DMS114 treated with DMSO at 0.1 percent for 48 hours (cell line): ENCODE measurements at regions not wholly inside any gene's neighbourhood (a gene's known extent, or its start where the extent isn't known, plus 50 kb on each side); places are given as distances from the start of the nearest gene placed in this dataset.
"Not testable (repeated sequence)": the region's sequence is repeated elsewhere in the genome, so short reads cannot be mapped to it uniquely, and the experiment has no call there.

Experiments
- DNase-seq: peaks from one replicate; lab custom pipeline; 2025; ENCODE audit not compliant: unreplicated experiment; lab: John Stamatoyannopoulos, UW

DNA sequence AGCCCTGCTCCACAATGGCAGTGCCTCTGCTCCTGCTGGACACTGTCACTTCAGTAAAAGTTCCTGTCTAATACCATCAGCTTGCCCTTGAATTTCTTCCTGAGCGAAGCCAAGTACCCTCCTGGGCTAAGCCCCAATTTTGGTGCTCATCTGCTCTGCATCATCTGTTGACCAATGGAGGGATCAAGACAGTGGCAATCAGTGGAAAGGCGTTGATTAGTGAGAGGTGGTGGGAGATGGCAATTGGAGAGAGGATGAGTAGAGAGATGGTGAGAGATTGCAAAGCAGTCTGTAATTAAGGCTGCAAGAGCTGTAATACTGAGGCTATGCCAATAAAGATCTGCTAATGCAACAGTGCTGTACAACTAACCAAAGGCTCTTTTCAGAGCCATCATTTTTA is 299.4 kb upstream of the CDH2 start:
- no peak for DNase-seq

DNA sequence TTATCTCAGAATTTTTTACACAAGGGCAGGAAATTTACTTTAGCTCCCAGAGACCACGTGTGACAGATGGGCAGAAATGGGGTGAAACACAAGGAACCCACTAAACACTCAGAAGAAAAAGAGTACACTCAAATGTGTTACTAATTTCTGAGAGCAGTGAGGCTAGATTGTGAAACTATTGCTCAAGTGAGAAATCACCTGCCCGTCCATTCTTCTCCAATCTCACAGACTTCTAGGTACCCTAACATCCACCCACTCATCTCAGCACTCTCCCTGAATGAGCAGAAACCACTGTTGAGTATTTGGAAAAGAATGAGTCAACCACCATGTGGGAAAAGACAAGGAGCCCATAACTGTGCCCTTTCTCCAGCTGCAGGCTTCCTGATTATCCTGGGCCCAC is 293.0 kb upstream of the CDH2 start:
- DNase-seq = no peak

DNA sequence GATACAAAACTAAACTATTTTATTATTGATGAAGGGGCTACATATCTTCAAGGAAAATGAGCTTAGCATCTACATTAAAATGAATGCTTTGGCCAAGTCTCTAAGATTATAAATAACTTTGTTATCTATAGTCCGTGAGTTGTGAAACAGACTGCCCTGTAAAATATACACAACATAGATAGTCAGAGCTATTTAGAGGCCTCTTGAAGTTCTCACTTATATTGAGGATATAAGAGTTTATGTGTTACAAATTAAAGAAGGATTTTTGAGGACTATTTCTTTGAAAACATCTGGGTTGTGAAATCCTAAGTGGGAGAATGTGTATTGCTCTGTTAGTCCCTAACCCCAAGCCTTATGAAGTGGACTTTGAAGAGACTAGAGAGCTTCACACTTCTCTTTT is 292.0 kb upstream of the CDH2 start:
- no peak for DNase-seq

DNA sequence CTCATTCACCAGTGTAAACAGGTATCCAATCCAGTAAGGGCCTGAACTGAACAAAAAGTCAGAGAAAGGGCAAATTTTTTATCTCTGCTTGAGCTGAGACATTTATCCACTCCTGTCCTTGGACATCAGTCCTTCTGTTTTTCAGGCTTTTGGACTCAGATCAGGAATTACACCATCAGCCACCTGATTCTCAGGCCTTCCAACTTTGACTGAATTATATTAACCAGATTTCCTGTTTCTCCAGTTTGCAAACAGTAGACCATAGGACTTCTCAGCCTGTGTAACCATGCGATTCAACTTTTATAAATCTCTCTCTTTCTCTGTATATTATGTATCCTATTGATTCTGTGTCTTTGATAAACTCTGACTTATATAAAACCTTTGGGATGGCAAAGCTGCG is 289.3 kb upstream of the CDH2 start:
- no peak for DNase-seq

DNA sequence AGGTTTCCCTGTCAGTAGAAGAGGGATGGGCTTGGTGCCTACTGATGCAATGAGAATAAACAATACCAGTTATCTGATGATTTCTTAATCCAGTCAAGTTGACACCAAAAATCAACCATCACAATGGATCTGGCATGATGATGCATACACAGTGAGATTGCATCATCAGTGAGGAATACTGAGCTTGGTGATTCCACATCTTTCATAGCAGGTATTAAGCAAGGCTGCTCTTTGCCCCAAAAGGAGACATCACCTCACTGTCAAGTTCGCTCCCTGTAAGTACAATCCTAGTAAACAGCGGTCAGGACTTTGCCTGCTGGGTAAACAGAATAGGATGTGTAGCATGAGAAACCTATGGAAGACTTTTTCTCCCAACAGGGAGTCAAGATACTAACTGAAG is 282.7 kb upstream of the CDH2 start:
- DNase-seq = no peak

DNA sequence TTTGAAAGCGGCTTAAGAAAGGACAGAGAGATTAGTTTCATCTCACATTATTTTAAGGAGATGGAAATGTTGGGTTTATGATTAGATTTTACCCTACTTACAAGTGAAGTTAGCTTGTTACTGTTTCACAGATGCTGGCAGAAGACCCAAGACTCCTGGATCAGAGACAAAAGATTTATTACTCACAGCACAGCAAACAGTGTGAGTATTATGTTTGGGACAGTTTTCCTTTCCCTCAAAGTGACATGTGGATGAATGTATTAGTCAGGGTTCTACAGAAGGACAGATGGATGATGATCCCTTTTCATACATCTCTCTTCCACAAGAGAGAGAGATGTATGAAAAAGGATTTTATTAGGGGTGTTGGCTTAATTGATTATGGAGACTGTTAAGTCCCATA is 281.8 kb upstream of the CDH2 start:
- no peak for DNase-seq

DNA sequence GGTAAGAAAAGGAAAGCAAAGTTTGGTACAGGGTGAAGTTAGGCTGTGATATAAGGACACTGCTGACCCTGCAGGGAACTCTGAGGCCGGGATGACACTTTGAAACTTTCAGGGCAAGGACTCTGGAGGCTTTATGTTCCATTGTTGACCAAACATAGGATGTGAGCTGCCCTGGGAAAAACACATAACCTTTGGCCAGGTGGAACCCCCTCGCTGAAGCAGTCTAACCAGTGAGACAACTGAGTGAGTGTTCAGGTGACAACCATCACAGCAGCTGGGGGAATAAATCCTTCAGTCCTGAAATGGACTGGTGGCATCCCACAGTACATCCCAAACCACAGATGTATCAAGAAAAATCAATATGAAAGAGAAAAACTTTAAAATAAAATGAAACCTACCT is 280.9 kb upstream of the CDH2 start:
- no peak for DNase-seq

DNA sequence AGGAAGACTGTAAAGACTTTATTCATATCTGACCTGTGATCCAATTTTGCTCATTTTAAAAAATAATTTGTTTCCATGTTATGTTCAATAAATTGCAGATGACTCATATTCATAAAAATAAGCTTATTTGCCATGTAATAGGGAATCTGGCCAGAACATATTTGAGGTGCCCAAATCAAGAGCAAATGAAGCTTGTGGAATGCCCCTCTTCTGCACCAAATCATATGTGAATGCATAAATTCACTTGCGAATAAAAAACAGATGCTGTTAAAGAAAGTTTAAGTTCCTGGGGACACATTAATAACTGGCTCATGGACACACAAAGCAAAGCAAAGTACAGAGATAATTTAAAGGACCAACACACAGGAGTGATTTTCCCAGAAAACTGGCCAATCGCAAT is 279.0 kb upstream of the CDH2 start:
- DNase-seq = no peak

DNA sequence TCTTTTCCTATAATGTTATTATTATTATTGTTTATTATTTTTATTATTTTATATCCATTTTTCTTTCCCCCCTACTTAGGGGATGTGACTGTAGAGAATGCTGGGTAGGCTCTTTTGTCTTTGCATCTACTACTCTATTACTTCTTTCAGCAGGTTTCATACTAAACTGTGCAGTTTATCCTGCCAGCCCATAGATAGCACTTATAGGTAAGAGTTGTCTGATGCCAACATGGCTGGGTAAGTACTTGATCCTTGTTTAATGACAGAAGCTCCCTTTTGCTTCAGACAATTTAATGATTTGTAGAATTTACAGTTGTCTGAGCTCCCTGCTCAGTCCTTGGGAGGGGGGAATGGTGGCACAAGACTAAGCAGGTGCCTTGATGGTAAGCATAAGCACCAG is 262.9 kb upstream of the CDH2 start:
- DNase-seq = no peak

DNA sequence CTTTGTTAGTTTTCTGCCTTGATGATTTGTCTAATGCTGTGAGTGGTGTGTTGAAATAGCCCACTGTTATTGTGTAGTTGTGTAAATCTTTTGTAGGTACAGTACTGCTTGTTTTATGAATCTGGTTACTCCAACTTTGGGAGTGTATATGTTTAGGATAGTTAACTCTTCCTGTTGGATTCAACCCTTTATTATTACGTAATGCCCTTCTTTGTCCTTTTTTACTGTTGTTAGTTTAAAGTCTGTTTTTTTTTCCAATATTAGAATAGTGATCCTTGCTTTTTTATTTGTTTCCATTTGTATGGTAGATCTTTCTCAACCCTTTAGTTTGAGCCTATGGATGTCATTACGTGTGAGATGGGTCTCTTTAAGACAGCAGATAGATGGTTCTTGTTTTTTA is 261.5 kb upstream of the CDH2 start:
- DNase-seq = no peak

DNA sequence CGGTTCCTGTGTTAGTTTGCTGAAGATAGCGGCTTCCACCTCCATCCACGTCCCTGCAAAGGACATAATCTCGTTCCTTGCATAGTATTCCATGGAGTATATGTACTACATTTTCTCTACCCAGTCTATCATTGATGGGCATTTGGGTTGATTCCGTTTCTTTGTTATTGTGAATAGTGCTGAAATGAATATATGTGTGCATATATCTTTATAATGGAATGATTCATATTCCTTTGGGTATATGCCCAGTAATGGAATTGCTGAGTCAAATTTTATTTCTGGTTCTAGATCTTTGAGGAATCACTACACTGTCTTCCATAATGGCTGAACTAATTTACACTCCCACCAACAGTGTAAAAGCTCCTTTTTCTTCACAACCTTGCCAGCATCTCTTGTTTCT is 255.4 kb upstream of the CDH2 start:
- DNase-seq = no peak

DNA sequence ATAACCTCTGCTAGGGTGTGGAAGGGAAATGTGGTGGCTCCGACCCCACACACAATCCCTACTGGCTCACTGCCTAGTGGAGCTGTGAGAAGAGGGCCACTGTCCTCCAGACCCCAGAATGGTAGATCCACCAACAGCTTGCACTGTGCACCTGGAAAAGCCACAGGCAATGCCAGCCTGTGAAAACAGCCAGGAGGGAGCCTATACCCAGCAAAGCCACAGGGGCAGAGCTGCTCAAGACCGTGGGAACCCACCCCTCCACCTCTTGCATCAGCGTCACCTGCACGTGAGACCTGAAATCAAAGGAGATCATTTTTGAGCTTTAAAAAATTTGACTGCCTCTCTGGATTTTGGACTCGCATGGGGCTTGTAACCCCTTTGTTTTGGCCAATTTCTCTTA is 249.0 kb upstream of the CDH2 start:
- DNase-seq = no peak

DNA sequence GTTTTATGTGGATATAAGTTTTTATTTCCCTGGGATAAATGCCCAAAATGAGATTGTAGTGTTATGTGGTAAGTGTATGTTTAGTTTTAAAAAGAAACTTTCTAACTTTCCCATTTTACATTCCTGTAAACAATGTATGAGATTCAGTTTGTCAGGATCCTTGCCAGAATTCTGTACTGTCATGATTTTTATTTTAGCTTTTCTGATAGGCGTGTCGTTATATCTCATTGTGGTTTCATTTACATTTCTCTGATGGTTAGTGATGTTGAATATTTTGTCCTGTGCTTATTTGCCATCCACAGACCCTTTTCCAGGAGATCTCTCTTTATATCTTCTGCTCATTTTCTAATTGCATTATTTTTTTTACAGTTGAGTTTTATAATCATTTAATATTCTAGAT is 245.6 kb upstream of the CDH2 start:
- no peak for DNase-seq

DNA sequence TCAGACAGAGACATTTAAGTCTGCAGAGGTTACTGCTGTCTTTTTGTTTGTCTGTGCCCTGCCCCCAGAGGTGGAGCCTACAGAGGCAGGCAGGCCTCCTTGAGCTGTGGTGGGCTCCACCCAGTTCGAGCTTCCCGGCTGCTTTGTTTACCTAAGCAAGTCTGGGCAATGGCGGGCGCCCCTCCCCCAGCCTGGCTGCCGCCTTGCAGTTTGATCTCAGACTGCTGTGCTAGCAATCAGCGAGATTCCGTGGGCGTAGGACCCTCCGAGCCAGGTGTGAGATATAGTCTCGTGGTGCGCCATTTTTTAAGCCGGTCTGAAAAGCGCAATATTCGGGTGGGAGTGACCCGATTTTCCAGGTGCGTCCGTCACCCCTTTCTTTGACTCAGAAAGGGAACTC is 245.0 kb upstream of the CDH2 start:
- DNase-seq = not testable (repeated sequence)

DNA sequence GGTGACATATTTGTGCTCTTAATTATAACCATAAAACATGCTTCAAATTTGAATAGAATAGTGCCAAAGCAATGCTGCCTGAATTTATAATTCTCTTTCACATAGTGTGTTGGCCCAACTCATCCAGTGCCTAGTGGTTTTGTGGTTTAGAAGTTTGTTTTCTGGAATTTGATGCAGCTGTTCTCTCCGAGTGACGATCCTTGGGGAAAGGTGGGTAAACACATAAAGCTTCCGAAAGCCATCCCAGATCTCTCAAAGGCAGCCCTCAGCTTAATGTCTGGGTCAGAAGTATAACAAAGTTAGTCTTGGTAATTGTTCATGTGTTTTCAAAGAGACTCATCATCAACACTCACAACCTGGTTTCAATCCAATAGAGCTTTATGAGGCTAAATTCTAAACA is 235.6 kb upstream of the CDH2 start:
- no peak for DNase-seq

DNA sequence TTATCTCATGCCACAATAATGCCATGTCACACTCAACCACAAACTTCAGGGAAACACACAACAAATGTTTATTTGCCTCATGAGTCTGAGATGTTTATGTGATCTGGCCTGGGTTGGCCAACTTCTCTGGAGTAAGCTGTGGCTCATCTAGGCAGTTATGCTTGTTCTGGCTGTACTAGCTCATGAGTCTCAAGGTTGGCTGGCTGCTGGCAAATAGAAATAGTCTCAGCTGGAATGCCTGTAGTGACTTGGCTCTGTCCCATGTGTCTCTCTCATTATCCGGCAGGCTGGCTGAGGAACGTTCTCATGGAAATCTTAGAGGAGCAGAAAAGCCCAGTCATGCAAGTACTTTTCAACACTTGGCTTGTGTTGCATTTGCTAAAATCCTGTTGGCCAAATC is 234.9 kb upstream of the CDH2 start:
- no peak for DNase-seq

DNA sequence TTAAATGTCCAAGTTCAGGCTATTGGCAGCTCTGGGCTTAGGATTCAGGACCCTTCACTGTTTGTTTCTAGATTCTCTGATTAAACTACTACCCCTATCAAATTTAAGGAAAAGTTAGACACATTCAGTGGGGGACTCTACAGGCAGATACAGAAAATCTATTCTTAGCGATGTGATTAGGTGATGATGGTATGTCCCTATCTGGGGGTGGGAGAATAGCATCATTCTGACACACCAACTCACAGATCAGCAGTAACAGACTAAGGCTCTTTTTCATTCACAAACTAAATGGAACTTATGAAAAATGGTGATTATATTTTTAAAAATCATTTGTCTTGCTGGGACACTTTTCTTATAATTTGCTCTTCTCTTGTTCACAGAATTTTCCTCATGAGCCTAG is 232.9 kb upstream of the CDH2 start:
- DNase-seq = no peak

DNA sequence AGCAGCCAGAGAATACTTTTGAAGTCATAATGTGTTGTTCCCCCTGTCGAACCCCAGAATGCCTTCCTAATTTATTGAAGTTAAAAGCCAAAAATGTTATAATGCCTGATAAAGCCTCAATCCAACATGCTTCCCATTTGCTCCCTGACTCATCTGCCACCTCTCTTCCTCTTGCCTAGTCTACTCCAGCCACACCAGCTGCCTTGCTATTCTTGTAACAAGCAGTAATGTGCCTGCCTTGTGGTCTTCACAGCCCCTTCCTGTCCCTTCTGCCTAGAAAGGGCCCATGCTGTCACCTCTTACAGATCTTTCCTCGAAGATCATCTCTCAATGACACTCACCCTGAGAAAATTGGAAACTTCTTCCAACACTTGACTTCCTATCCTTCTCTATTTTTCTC is 231.6 kb upstream of the CDH2 start:
- DNase-seq = no peak

DNA sequence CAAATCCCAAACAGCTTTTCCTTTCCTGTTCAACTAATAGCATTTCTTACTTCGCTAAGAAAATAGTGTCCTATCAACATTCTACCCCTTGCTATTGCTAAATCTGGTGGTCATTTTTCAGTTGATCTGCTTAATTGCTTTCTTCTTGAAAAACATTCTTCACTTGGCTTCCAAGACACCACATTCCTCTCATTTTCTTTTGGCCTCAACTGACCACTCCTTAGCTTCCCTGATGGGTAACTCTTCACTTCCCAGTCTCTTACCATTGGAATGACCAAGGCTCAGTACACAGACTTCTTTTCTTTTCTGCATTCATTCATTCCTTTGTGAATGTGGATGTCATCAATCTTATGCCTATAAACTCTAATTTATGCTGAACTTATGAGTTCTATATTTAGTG is 230.8 kb upstream of the CDH2 start:
- DNase-seq = no peak

DNA sequence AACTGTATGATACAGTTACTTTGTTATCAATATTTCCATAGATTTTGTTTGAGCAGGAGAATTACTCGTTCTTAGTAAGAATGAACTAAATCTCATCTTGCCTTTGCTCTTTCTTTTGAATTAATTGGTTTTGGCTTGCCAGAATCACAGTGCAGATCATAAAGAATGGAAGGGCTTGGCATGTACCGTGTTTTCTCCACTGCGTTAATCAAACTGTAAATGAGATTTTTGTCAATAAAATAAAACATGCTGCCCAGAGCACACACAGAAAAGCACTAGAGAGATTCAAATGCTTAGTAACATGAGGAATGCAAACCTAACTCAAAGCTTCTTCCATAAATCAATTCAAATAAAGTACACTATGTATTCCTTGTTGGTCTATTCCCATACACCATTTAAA is 229.6 kb upstream of the CDH2 start:
- no peak for DNase-seq

DNA sequence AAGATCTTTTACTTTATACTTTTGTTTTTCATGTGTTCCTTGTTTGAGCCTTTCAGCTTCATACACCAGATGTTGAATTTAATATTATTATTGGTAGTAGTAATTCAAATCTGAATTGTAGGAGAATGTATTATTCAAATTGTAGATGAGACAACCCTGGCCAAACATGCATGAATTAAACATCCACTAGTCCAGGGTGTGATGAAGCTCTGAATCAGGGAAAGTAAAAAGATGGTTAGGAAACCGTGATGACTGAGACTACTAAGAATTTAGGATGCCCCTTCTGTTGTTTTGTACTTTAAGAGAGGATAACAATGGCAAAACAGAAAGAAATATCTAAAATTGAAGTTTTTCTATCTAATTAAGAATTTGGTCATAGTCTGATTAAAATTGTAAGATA is 227.8 kb upstream of the CDH2 start:
- no peak for DNase-seq

DNA sequence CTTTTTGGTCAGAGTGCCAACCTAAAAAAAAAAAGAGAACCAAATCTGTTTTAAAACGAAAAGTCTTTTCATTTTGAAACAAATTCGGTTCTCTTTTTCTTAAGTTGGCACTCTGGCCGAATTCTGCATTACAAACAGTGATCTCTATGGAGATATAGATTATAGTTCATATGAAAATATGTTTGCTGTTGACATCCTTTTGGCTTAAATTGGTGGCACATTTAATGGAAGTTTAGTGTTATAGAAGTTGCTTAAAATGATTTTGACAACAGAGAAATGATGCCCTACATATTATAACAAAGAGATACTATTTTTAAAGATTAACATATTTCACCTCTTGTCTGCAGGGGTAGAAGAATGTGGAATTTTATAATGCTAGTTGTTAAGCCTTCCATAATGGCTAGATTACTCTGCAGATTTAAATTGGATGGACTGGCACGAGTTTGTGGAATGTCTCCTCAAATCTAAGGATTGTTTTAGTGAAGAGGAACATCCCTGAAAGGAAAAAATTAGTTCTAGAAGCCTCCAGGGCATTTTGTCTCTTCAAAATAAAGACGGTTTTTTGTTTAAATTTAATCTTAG is 222.9 kb upstream of the CDH2 start:
- no peak for DNase-seq

DNA sequence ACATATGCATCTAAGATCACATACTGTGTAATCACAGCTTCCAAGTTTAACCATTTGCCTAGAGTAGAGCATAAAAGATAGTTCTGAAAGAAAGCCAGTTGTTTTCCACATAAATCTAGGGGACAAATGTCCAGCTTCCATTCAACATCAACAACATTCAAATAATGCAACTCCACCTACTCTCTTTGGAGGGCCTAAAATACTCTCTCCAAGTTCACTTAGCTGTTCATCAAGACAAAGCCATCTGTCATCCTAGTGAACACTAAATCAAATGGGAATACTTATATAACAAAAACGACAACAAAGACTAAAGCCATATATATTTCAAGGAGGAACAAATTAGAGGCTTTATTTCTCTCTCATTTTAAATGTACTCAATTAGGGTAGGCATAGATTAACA is 221.5 kb upstream of the CDH2 start:
- DNase-seq = no peak

DNA sequence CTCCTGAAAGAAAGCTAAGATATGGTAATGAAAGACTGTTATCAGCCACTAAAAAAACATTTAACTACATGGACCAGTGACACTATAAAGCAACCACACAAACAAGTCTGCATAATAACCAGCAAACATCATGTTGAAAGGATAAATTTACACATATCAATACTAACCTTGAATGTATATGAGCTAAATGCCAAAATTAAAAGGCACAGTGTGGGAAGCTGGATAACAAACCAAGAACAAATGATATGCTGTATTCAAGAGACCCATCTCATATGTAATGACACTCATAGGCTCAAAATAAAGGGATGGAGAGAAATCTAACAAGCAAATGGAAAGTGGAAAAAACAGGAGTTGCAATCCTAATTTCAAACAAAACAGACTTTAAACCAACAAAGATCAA is 213.1 kb upstream of the CDH2 start:
- DNase-seq = no peak
